ENCODE measurements at regions not wholly inside any gene's neighbourhood (a gene's known extent, or its start where the extent isn't known, plus 50 kb on each side); places are given as distances from the start of the nearest gene placed in this dataset.

GRCh38 chr9:1946526-1947283 lies 68.4 kb upstream of the SMARCA2 start (continued):
- no peak for TF ChIP-seq ATF3 (IDR thresholded peaks at IDR 0.05)

- Histone ChIP-seq H3K27ac (ENCODE audit: low read depth in 1 of 2, low read length in 2 of 2) (no peak overlapping the region), H3K36me3 (ENCODE audit: control insufficient read depth in 4 of 4, insufficient read depth in 3 of 4, low read depth in 1 of 4, low read length in 3 of 4) (no peaks in the 10 kb centered on the region), H3K9me3 (ENCODE audit: control insufficient read depth in 4 of 4, low read length in 3 of 4) (no peaks in the 10 kb centered on the region), H3K9ac (ENCODE audit: low read depth in 1 of 2, low read length in 2 of 2) (no peak overlapping the region), H3K4me1 (ENCODE audit: control insufficient read depth in 4 of 4, insufficient read depth in 4 of 4, low read length in 3 of 4) (peaks cover 2 to 12% (median 10%) of the 10 kb centered on the region in 4 donors), H3K27me3 (ENCODE audit: control insufficient read depth in 4 of 4, insufficient read depth in 4 of 4, low read length in 3 of 4) (no peaks in the 10 kb centered on the region), H3K4me3 (ENCODE audit: low read depth in 1 of 3, low read length in 3 of 3) (no peak overlapping the region)
- TF ChIP-seq YY1 (IDR thresholded peaks at IDR 0.05) (no peak), FOXA1 (IDR thresholded peaks at IDR 0.05) (no peak), TAF1 (conservative IDR thresholded peaks at IDR 0.05) (no peak), HNF4A (conservative IDR thresholded peaks at IDR 0.05) (no peak)
- DNase-seq (ENCODE audit: low spot score), result no peak
- 57% methylated on average over 4 of the region's 4 CpGs for WGBS
These were observed 67.7 kb upstream of the SMARCA2 start for GRCh38 chr9:1947438-1947837.

GRCh38 chr9:1948541-1948940 lies 66.6 kb upstream of the SMARCA2 start:
- whole genome bisulfite sequencing, result 97% methylated on average over 4 of the region's 4 CpGs
- peaks cover 2 to 12% (median 10%) of the 10 kb centered on the region in 4 donors for H3K4me1 ChIP-seq (ENCODE audit: control insufficient read depth in 4 of 4, insufficient read depth in 4 of 4, low read length in 3 of 4)

GRCh38 chr9:1951446-1951845 lies 63.7 kb upstream of the SMARCA2 start:
- no peaks in the 10 kb centered on the region for H3K36me3 ChIP-seq (ENCODE audit: control insufficient read depth in 4 of 4, insufficient read depth in 3 of 4, low read depth in 1 of 4, low read length in 3 of 4)
- H3K9ac ChIP-seq (ENCODE audit: low read depth in 1 of 2, low read length in 2 of 2), result no peak overlapping the region
- H3K27me3 ChIP-seq (ENCODE audit: control insufficient read depth in 4 of 4, insufficient read depth in 4 of 4, low read length in 3 of 4), result no peaks in the 10 kb centered on the region
- H3K27ac ChIP-seq (ENCODE audit: low read depth in 1 of 2, low read length in 2 of 2), result no peak overlapping the region
- no peak for DNase-seq (ENCODE audit: low spot score)
- H3K4me3 ChIP-seq (ENCODE audit: low read depth in 1 of 3, low read length in 3 of 3), result no peak overlapping the region
- peaks cover 2 to 12% (median 10%) of the 10 kb centered on the region in 4 donors for H3K4me1 ChIP-seq (ENCODE audit: control insufficient read depth in 4 of 4, insufficient read depth in 4 of 4, low read length in 3 of 4)
- WGBS, result 62% methylated on average over 2 of the region's 2 CpGs
- H3K9me3 ChIP-seq (ENCODE audit: control insufficient read depth in 4 of 4, low read length in 3 of 4), result no peaks in the 10 kb centered on the region
- TF ChIP-seq JUND (IDR thresholded peaks at IDR 0.05) (no peak), HNF4G (IDR thresholded peaks at IDR 0.05) (no peak), ZBTB33 (IDR thresholded peaks at IDR 0.05) (no peak), FOXA1 (IDR thresholded peaks at IDR 0.05) (no peak), ATF3 (IDR thresholded peaks at IDR 0.05) (no peak), RAD21 (IDR thresholded peaks at IDR 0.05) (peak in 1 of 2 donors; percentile 53), TAF1 (conservative IDR thresholded peaks at IDR 0.05) (no peak), FOXA2 (IDR thresholded peaks at IDR 0.05) (peak; percentile 60), RXRA (IDR thresholded peaks at IDR 0.05) (peak; percentile 76 to 80), CTCF (IDR thresholded peaks at IDR 0.05; ENCODE audit: low read depth, low read length, missing input control) (no peak), REST (IDR thresholded peaks at IDR 0.05) (no peak), HNF4A (conservative IDR thresholded peaks at IDR 0.05) (peak; percentile 52 to 62), EGR1 (IDR thresholded peaks at IDR 0.05; ENCODE audit: low read depth in 2 of 2) (no peak), NR2F2 (IDR thresholded peaks at IDR 0.05) (no peak), YY1 (IDR thresholded peaks at IDR 0.05) (peak; percentile 32), SP1 (IDR thresholded peaks at IDR 0.05) (peak; percentile 49)

More at GRCh38 chr9:1948541-1948940, 66.6 kb upstream of the SMARCA2 start:
- Histone ChIP-seq H3K9me3 (ENCODE audit: control insufficient read depth in 4 of 4, low read length in 3 of 4) (no peaks in the 10 kb centered on the region), H3K27me3 (ENCODE audit: control insufficient read depth in 4 of 4, insufficient read depth in 4 of 4, low read length in 3 of 4) (no peaks in the 10 kb centered on the region), H3K27ac (ENCODE audit: low read depth in 1 of 2, low read length in 2 of 2) (no peak overlapping the region), H3K4me3 (ENCODE audit: low read depth in 1 of 3, low read length in 3 of 3) (no peak overlapping the region), H3K9ac (ENCODE audit: low read depth in 1 of 2, low read length in 2 of 2) (no peak overlapping the region), H3K36me3 (ENCODE audit: control insufficient read depth in 4 of 4, insufficient read depth in 3 of 4, low read depth in 1 of 4, low read length in 3 of 4) (no peaks in the 10 kb centered on the region)
- TF ChIP-seq MAX (IDR thresholded peaks at IDR 0.05), result no peak
- no peak for TF ChIP-seq TAF1 (conservative IDR thresholded peaks at IDR 0.05)
- DNase-seq (ENCODE audit: low spot score), result no peak

All from liver (tissue), 8 donors.